Stimulated activated CD4-positive, alpha-beta T cell treated with anti-CD3 and anti-CD28 coated beads, Interleukin-2, amount 100 ng/mL, for 24 hours (primary cell): ENCODE measurements at regions not wholly inside any gene's neighbourhood (a gene's known extent, or its start where the extent isn't known, plus 50 kb on each side); places are given as distances from the start of the nearest gene placed in this dataset.

Experiments
- DNase-seq, 2 donors: peaks; one replicate each; pipeline ENCODE4 v3.0.0-alpha.2; 2020

DNA sequence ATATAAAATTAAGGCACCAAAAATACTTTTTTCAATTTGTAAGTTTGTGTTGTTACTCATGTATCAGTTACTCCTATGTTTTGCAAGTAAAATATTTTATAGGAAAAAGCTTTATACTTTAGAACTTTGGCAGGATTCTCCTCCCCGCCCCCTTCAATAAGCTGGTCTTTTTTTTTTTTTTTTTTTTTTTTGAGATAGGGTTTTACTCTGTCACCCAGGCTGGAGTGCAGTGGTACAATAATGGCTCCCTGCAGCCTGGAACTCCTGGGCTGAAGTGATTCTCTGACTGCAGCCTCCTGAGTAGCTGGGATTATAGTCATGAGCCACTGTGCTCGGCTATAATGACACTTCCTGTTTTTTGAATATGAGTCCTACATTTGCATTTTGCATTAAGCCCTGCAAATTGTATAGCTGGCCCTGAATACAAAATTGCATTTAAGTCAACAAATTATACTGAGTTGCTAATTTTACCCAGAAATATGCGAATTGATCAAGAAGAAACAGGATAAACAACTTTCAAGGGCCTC is 192.9 kb downstream of the PIK3R1 start:
- DNase-seq: no peak

DNA sequence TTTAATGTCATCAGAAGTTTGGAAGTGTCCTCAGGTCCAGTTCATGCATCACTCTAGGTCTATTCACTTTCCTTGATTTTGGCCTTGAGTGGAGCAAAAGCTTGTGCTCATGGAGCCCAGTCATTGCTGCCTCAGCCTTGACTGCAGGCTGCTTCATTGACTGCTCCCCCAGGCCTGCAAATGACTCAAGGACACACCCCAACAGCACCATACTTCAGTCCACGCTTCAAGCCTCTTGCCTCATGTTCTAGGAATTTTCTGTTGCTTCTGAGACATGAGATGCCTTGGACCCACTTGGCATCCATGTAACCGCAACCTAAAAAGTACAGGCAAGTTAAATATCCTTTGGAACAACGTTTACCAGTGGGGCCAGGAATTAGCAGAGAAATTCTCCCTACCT is 193.7 kb downstream of the PIK3R1 start:
- no peak for DNase-seq

DNA sequence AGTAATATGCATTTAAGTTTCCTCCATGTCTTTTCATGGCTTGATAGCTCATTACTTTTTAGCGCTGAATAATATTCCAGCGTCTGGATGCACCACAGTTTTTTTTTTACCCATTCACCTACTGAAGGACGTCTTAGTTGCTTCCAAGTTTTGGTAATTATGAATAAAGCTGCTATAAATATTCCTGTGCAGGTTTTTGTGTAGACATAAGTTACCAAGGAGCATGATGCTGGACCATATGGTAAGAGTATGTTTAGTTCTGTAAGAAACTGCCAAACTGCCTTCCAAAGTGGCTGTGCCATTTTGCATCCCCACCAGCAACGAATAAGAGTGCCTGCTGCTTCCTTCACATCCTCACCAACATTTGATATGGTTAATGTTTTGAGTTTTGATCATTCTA is 195.6 kb downstream of the PIK3R1 start:
- DNase-seq: no peak

DNA sequence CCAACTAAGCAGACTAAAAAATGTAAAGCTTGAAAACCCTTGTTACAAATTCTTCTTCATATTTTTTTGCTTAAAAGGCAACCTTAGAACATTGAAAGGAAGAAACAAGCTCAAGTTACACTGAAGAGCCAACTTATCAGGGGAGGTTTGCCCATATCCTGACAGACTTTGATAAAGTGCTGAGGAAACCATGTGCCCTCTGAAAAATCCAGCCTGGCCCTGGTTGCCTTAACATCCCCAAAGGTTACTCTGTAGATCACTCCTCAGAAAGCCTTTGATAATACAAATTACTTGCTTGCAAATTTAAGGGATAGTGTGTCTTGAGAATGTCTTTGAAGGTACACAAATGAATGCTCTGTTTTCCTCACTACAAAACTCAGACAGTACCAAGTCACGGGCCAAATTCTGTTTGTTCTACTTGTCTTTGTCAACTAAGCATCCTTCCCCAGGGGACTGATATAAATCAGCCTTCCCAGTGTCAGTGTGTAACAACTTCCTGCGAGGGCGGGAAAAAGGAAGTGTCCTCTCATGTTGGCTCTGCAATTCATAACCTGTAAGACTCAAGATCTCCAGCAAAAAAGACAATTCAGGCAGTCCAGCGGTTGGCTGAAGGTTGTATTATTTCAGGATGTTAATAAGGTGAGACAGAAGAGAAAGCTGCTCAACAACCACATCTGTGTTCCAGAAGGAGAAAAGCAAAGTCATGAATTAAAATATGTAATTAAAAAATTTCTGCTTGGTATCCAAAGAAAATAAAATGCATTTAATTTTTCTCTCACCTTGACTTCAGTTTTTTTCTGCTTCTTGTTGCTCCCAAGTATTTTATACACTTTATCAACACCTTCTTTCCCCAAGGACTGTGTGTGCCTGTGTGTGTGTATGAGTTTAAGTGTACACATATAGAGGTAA is 199.9 kb downstream of the PIK3R1 start:
- DNase-seq: no peak

DNA sequence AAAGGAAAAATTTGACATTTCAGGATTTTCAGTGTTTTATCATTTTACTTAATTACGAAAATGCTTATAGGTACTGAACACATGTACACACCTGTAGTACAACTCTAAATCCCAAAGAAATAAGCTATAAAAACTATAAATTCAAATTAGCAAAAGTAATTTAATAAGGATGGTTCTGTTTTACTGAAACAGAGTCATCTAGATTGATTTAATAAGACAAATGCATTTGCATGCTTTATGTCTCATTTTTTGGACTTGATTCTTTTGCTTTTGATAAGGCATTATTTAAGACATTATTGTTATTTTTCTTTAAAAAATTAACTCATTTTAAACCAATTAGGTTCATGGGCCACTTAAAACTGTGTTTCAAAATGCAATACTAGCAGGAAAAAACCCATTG is 201.2 kb downstream of the PIK3R1 start:
- DNase-seq: no peak

DNA sequence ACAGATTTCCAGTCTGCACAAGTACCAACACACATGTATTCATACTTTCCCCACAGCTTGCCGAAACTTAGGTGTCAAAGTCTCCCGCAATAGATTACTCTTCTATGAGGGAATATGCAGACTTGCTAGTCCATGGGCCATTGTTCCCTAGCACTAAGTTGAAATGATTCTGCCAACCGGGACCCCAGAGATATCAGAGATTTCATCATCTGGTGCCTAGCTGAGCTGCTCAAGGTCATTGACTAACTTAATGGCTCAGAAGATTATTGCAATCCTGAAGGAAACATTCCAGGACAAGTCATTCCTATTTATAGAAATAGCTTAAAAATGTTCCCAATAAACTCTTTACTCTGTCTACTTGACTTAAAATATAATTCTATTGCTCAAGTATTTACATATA is 202.6 kb downstream of the PIK3R1 start:
- no peak for DNase-seq

DNA sequence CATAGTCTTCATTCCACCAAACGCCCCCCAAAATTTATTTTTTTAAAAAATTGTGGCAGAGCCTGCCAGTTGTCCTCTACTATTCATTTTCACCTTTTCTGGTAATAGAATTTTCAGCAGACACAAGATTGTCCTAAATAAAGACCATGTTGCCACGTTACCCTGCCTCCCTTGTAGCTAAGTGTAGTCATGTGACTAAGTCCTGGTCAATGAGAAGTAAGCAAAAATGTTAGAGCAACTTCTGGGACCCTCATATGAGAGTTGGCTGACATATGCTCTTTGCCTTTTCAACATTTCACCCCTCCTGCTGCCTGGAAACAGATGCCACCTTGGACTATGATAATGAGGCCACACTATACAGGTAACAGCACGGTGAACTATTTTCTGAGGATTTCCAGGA is 203.1 kb downstream of the PIK3R1 start:
- DNase-seq: no peak

DNA sequence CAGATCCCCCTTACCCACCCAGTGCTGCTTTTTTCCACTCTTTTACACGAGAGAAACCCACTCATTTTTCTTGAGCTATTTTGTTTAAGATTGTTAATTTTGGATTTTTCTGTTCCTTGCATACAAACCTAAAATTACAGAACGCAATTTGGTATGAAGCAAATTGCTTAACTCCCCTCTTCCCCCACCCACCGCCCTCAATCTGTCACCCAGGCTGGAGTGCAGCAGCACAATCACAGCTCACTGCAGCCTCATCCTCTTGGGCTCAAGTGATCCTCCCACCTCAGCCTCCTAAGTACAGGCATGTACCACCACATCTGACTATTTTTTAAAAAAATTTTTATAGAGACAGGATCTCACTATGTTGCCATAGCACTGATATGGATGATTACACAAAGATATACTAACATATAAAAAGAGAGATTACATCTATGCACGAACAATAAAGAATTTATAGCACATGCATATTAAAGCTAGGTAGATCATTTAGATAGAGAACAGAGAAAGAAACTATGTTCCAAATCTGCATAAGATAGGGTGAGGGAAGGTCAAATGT is 203.6 kb downstream of the PIK3R1 start:
- DNase-seq: no peak

DNA sequence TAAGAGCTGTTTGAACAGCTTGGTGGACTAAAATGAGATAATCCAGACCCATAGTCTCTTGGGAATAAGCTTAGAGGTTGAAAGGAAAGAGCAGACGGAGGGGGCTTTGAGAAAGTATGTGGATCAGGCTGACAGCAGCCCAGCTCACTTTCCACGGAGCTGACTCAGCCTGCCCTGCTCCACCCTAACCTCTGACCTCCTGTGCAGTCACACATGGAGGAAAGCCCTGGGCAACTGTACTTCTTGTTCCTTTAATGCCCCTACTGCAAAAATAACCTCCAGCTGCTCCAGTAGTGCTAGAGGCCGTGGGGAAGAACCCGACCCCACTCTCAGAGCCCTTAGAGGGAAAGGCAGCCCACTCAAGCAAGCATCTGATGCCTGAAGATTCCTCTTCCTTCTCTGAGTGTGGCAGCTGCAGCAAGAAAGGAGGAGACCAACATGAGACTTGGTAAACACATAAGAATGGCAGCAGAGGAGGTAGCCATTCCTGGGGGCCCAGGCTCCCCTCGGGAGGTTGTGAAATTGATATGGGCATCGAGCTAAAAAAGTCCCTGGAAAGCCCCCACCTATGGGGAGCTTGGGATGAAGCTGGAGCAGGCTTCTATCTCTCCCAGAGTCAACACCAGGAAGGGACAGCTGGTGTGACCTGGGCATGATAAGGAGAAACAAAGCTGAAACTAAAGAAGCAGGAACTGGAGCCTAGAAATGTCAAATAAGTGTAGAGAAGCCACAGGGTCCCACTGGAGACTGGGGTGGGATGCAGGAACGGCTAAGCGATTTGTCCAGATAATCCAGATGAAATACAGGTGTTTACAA is 204.3 kb downstream of the PIK3R1 start:
- no peak for DNase-seq

DNA sequence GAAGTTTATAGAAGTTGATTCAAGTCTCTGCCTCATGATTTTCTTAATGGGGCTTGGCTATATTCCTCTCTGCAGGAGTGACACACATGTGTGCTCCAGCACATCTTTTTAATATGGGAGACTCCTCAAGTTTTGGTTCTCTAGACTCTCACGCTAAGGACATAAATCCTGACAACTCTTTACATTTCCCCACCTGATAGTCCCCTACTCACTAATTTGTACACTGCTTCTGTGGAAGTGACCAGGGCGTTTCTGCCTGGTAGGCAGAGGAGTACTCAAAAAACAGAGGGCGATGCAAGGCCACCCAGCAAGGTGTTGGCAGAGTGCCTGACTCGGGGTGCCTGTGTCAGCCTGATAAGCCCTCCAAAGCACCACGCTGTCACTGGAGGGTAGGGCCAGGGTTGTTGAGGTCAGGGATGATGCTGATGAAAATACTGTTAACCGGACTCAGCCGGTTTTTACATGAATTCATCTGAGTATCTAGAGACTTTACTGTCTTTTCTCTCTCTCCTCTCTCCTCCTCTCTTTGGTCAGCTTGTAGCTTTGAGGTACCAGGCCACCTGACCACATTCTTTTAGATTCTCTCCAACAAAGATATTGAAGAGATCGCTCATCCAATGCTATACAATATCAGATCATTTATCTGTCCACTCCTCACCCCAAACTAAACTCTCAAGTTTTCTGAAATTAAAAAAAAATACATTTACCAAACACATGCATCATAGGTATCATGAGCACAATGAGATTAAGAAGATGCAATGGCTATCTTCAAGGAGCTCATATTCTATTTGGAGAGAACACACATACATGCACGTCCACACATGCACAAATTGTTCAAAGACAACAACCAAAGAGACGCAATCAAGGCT is 205.2 kb downstream of the PIK3R1 start:
- no peak for DNase-seq

DNA sequence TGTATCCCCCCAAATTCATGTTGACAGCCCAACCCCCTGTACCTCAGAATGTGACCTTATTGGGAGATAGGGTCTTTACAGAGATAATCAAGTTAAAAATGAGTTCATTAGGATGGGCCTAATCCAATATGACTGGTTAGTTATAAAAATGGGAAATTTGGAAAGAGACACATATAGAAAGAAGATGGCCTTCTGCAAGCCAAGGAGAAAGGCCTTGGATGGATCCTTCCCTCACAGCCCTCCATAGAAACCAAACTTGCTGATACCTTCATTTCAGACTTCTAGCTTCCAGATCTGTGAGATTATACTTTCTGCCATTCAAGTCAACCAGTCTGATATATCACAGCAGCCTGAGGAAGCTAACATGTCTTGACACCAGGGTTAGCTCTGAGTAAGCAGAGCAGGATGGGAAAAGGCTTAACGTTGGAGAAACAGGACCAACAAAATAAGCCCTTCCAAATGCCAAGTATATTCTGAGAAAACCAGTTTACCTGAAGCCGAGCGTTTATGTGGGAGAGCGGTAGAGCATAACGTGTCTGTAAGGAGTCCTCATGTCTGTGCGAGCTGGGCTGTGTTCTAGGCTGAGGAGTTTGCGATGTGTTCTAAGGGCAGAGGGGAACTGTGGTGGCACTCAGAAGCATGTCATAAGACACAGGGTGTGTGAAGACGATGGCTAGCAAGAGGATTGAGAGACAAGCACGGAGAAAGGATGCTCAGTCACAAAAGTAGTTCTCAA is 206.1 kb downstream of the PIK3R1 start:
- no peak for DNase-seq

DNA sequence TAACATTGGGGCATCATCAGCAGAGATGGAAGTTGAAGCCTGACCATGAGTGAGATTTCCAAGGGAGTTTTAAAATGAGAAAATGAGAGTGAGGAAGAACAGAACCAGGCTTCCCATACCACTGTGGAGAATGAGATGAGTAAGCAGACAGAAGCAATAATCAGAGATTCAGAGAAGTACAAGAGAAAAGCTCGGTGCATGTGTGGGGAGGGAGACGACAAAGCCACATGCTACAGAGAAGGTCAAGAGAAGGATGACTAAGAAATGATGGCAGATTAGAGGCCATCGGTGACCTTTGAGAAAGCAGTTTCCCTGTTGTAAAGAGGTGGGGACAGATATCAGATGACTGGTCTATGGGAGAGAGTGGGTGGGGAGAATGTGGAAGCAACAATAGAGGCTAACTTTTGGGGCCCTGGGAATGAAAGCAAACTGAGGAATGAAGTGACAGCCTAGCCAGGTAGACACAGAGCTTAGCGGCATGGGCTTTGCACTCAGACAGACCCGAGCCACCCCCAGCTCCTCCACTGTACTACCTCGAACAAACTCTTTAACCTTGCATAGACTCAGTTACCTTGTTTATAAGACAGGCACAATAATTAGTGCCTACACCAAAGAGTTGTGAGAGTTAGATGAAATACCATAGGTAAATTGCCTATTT is 207.7 kb downstream of the PIK3R1 start:
- DNase-seq: no peak

DNA sequence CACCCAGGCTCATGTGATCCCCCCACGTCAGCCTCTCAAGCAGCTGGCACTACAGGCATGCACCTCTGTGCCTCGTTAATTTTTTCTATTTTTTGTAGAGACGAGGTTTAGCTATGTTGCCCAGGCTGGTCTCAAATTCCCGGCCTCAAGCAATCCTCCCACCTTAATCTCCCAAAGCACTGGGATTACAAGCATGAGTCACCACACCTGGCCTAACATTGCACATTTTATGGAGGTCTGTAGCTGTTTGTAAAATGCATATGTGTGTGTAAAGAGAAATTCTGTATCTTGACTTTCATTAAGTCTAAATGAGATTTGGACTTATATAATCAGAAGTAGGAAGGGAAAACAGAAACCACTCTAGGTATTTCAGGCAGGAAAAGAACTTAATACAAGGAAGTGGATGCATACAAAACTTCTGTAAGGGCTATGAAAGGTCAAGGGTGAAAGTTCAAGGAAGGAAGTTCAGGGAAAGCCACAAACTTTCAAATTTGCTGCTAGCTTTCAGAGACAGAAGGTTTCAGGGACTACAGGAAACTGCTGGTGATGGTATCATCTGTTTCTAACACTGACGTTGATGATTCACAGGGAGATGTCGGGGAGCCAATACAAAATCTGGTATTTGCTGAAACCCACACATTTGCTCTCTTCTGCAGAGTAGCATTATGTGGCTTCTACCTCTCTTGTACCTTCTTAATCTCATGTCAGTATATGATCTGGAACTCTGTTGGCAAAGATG is 209.4 kb downstream of the PIK3R1 start:
- no peak for DNase-seq

DNA sequence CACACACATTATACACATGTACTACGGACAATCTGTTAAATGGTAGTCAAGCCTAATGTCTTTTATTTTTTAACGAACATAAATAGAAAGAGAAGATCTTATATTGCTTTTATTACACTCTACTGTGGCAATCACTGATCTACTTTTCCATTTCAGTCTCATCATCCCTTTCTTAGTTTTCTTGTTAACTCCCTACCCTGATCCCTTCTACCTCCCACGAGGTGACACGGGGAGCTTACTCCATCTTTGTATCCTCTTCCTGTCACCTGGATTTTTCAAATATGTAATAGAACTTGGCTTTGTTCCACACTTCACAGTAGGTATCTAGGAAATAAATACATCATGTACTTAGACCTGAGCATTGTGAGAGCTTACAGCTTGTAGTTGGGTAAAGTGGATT is 211.0 kb downstream of the PIK3R1 start:
- DNase-seq: no peak

DNA sequence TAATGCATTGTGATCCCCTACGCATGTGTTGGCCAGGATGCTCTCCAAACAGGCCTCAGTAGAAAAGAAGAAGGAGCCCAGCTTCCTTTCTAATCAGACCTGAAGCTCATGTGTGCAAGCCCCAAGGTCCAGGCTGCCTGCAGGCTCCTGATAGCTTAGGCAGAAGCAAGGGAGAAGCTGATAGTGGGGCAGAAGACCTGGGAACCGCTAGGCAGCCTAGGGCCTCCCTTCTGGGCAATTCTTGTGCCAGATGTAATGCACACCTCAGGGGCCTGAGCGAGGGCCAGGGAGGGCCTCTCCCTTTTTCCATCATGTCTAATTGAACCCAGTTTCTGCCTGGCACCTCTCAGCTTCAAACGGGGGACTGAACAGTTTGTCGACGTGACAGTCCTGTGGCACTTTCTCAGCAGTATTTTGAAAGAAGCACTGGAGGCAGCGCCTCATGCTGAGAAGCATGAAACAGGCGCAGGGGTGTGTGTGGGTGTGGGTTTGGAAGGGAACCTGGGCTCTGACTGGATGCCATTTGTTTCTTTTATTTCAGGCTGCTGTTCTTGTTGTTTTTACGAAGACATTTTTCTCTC is 212.8 kb downstream of the PIK3R1 start:
- no peak for DNase-seq

DNA sequence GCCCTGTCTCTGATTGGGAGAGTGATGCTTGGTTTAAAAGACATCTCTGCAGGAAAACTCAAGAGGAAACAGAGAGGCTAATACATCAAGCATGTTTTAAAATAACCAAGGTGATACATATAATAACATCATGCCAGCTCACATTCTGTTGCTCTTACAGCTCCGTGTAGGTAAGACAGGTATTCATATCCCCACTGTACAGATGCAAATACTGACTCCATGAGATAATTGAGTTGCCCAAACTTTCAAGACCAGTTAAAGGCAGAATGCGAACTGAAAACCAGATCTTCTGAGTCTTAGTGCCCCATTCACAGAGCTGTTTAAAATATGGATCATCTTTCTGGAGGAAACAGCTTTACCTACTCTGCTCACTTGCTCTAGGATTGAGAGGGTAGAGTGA is 214.0 kb downstream of the PIK3R1 start:
- no peak for DNase-seq

DNA sequence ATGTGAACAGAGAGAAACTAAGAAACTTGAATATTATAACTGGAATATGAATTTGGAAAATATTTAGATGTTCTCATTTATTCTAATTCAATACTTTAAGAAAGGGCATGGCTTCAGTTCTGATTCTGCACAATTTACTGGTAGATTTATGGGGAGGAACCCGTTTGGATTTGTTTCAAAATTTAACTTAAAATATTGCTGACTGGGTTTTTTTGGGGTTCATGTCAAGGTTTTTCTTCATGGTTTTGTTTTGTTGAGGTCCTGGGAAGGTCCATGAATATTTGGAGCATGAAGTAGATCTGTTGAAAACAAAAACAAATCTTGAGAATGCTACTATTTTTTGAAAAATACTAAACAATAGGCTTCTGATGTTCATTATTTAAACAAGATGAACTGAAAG is 214.7 kb downstream of the PIK3R1 start:
- DNase-seq: no peak

DNA sequence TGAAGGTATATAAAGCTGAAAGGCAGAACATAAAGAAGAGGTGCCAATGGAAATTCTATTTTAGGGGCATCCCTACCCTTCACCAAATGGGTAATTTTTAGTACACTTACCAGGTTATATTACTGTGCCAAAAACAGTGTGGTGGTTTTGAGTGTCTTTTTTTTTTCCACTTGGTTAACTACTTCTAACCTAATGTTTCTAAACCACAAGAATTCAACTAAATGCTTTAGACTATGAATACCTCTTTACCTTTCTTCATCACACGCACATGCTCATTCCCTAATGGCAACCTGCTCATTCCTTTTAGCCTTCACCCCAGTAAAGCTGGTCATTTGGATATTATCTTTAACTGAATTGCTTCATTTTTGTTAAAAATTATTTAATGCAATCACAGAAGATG is 215.6 kb downstream of the PIK3R1 start:
- DNase-seq: no peak

DNA sequence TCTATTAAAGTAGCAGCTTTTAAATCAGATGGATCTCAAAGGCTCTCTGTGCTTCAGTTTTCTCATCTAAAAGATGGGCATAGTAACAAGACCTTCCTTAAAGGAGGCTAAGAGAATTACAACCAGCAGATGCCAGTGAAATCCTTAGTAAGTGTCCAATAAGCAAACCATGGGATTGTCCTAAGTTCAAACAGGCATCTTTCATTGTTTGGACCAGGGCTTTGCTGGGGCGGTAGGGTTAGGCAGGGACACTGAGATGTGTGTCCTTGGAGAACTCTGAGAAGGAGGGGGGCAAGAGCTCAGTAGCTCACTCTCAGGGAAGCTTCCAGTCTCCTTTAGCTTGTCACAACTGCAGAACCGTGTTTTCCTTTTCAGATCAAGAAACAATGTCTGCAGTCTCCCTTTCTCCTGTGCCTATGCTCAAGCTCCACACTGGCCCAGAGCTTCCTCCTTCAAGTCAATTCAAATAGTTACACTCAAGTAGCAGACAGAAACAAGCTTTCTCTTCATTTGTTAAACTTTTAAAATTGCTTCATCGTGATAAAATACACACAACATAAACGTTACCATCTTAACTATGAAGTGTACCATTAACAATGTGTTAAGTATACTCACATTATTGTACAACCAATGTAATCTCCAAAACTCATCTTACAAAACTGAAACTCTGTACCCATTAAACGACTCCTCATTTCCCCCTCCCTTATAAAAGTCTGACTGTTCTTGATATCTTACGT is 216.2 kb downstream of the PIK3R1 start:
- DNase-seq: no peak
